HG02798 (cell line): ENCODE measurements at regions not wholly inside any gene's neighbourhood (a gene's known extent, or its start where the extent isn't known, plus 50 kb on each side); places are given as distances from the start of the nearest gene placed in this dataset.

Experiments
- ATAC-seq: cut with Tn5 transposase; IDR thresholded peaks from one replicate; pipeline ENCODE4 v1.9.1; 2021; ENCODE audit warnings: mild to moderate bottlenecking; ENCODE audit not compliant: unreplicated experiment, poor library complexity

DNA sequence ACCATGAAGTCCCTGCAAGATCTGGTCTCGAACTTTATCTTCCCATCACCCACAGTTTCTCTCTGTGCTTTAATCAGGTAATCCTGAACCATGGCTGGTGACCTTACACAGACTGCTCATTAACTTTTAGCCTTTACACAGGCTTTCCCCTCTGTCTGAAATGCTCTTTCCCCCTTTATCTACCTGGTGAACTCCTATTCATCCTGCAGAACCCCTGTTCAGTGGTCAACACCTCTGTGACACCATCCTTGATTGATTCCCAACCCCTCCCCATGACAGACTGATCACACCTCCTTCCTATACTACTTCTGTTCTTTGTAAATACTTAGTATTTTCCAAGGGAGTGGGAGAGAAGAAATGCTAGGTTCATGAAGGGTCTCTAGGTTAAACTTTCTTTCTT is 254.0 kb downstream of the RPS24 start:
- no peak for ATAC-seq

DNA sequence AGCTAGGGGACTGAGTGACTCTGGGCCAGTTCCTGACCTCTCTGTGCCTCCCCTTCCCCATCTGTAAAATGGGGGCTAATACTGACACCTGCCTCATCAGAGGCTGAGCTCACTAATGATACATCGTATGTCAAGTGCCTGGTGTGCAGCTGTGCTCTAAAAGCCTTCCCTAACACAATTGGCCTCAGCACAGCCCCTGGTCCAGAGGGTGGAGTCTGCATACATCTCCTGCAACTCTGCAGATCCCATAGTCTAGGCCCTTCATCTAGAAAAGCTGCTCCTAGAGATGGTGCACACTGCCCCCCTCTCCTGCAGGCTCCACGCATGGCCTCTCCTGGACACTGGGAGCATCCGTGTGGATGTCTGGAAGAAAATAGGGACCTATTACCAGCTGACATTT is 255.0 kb downstream of the RPS24 start:
- ATAC-seq = no peak

DNA sequence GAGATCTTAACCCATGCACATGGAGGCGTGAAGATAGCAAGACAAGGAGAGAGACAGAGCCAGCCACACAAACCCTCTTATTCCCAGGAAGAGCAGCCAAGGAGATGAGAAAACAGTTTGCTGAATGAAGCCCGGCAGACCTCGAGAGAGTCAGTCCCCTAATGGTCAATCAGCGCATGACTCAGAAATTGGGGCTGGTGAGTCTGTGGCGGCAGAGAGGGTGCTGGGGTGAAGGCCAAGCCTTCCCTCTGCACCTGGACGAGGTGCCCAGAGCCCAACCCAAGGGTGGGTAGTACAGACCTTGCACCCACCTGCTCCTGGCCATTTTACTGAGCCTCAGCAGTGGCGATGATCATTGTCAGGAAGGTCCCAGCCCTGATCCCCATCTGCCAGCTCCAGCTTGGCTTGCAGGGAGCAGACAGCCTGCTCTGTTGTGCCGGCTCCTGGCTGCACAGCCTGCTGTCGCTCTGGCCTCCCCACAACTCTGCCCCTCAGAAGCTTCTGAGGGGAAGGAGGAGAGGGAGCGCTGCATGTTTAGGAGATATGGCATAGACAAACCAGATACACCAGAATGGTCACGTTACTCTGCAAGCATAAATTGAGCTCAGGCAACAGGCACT is 256.6 kb downstream of the RPS24 start:
- ATAC-seq = no peak

DNA sequence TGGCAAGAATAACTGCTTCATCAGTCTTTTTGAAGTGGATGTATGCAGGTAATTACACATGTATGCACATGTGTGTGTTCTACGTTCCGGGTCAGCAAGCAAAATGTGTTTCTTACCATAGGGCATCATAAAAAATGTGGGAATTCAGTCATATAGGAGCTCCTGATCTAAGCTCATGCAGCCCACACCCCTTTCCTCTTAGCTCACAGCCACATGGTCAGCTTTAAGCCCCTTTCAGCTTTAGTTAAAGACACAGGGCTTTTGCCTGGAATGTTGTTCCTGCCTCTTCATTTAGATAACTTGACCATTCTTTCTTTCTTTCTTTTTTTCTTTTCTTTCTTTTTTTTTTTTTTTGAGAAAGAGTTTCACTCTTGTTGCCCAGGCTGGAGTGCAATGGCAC is 258.1 kb downstream of the RPS24 start:
- no peak for ATAC-seq

DNA sequence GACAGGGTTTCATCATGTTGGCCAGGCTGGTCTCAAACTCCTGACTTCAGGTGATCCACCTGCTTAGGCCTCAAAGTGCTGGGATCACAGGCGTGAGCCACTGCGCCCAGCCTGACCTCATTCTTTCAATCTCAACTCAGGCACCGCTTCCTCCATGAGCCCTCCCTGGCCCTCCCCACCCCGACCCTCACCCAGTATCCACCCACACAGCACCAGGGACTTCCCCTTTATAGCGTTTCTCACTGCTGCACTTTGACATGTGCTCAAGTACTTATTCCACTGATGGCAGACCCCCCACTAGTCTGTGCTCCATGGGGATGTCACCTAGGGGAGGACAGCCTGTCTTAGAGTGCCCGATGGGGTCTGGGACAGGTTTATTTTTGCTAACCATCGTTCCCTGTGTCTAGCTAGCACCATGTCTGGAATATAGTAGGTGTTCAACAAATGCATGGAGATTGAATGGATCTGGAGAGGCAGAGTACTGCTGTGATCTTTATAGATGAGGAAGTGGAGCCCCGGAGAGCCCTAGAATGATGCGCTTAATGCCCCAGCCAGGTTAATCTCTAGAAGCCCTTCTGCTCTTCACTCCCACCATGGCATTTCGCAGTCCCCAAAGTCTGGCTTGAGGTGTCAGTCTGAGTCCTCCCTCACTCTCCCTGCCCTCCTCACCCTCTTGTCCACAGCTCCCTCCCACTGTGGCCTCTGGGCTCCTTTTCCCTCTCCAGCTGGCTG is 258.8 kb downstream of the RPS24 start:
- ATAC-seq = no peak

DNA sequence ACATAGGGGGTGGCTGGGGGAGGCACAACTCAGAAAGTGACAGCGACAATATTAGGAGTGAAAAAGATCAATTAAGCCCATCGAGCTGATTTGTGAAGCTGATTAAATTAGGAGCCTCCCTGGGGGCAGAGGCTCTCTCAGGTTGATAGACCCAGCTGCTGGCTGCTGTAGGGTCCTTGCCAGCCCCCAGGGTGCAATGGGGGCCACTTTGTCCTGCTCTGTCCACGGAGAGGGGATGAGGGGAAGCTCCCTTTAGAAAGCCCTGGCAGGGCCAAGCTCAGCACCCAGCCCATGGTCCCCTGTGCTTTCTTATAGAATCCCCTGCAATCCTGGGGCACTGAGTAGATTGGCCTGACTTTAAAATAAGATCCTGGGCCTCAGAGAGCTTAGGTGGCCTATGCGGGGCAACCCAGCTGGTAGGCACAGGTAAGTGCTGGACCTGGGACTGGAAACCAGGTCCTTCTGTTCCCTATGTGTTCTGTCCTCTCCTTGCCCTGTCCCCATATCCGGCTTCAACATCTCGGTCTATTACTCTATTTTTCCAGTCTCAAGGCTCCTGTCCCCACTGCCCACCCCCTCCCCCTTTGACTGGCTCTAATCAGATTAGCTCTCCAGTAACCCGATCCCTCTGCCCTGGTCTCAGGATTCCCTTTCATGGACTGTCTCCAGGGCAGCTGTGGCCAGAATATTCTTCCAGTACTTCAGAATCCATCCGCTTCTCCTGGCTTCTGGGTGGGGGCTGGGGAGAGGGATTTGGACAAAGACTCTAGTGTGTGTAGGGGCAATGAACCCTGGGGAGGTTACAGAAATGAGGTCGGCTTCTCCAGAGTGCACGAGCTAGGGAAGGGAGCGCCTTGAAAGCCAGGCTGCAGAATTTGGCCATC is 259.6 kb downstream of the RPS24 start:
- no peak for ATAC-seq

DNA sequence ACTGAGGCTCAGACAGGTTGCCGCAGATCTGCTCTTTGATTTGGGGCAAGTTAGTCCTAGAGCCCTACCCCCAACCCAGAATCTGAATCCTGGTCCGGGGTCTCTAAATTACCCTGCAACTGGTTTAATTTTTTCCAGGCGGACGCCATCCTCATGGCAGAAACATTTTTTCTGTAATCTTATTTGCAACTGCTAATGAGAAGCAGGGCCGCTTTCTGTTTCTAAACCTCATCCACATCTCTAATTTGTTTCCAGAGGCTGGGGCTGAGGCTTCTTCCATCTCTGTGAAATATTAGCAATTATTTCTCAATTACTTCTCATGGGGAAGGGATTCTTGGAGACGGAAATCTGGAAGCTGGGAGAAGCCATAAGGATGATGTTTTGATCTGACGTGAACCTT is 261.6 kb downstream of the RPS24 start:
- no peak for ATAC-seq

DNA sequence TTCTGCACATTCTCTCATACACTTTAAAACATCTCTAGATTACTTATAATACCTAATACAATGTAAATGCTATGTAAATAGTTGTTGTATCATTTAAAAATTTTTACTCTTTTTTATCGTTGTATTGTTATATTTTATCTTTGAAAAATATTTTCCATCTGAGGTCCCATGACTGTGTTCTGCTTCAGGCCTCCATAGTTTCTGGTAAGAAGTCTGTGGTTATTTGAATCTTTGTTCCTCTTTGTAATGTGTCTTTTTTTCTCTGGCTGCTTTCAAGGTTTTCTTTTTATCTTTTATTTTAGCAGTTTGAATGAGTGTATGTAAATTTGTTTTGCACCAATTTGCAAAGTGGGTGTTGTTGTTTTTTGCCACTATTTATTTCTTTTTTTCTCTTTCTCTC is 263.1 kb downstream of the RPS24 start:
- ATAC-seq = no peak

DNA sequence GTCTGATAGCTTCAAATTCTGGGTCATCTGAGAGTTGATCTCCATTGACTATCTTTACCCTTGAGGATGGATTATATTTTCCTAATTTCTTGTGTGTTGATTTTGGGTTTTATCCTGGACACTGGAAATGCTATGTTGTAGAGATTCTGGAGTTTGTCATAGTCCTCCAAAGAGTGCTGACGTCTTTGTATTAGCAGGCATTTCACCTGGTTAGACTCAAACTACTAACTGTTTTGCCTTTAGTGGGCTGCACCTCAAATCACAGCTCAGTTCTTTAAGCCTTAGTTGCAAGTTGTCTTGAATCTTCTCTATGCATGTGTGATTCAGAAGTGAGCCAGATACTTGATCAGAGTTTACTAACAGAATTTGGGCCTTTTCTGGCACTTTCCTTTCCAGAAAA is 264.3 kb downstream of the RPS24 start:
- no peak for ATAC-seq

DNA sequence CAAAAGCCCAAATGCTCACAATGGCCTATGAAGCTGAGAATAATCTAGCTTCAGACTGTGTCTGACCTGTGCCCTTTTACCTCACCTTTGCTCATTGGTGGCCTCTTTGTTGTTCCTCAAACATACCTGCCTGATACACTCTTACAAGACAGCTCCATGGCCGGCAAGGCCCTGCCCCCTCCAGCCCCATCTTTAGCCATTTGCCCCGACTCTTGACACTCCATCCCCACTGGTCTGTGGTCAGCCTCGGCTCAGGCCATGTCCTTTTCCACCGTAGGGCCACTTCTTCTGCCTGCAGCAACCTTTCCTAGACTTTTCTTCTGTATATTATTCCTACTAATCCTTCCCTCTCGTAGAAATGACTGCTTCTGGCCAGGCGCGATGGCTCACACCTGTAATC is 265.2 kb downstream of the RPS24 start:
- no peak for ATAC-seq

DNA sequence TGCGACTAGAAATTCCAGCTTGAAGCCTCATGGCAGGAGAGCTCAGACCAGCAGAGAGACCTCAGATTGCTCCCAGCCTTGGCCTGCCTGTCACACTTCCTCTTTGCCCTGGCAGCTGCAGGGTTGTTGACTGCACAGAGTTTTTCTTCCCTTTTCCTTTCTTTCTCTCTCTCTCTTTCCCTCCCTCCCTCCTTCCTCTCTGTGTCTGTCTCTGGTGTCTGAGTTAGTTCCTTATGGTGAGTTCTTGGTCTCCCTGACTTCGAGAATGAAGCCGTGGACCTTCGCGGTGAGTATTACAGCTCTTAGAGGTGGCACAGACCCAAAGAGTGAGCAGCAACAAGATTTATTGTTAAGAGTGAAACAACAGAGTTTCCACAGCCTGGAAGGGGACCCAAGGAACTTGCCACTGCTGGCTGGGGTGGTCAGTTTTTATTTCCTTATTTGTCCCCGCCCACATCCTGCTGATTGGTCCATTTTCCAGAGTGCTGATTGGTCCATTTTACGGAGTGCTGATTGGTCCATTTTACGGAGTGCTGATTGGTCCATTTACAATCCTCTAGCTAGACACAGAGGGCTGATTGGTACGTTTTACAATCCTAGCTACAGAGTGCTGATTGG is 266.3 kb downstream of the RPS24 start:
- ATAC-seq = no peak

DNA sequence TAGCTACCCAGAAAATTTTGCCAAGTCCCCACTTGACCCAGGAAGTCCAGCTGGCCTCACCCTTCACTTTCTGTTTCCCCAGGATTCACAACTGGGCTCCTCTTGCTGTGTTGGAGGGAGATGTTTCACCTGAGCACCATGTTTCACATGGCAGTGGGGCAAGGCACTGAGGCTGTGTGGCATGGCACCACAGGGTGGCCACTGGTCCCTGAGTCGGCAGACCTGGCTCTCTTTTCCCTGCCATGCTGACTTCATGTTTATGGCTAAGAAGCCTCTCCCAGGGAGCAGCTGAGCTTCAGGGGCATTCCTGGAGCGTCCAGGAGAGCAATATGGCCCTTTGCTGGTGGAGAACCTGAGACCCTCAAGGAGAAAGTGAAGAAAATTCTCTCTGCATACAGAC is 266.9 kb downstream of the RPS24 start:
- no peak for ATAC-seq

DNA sequence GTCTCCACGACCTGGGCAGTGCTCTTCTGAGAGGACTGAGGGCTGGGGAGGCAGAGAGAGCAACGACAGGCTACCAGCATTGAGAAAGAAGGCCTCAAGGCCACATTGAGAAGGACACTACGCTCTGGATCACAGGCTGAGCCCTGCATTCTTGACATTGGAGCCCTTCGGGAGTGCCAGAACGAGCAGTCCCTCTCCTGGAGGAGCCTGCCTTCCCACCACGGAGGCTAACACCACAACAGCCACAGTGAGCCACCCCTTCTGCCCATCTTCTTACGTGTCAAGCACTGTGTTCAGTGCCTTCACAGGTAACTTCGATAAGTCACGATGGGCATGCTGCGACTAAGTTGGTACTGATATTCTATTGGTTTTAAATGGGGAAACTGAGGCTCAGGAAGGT is 267.8 kb downstream of the RPS24 start:
- no peak for ATAC-seq

DNA sequence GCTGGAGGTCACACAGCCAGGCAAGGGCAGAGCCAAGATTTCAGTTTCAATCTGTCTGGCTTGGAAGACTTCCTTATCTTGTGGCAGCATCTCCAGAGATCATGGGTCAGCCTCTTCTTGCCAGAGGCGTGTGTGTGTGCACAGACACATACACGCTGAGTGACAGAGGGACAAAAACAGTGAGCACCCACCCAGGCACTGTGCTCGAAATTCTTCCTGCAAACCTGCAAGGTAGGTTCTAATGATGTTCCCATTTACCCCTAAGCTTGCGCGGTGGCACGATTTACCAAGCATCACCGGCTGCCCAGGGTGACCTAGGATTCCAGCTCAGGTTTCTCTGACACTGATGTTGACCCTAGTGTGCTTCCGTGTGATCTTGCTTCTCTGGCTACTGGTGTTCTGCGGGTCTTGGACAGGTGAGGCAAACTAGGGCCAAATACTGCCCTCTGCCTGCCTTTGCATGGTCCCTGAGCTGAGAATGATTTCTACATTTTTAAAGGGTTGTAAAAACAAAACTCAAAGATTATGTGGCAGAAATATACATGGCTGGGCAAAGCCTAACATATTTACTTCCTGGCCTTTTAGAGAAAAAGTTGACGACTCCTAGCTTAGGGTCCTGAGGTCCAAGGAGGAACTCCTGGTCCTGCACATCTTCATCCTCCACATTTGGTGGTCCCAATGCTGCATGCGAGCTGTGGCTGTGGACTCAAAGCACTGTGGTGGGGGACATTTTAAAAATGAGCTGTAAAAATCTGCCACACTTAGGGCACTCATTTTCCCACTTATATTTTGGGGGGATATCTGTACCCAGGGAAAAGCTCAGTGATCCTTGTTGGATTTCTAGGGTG is 268.5 kb downstream of the RPS24 start:
- ATAC-seq = no peak

DNA sequence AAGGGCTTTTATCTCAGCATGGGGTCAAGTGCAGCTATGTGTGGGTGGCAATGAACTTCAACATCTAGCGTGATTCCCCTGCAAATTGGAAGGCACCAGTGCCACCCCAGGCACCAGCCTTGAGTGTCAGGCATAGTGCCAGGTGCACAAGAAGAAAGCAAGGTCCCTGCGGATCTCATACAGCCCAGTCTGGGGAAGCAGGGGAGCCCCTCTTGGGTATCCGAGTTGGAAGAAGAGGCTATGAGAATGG is 269.0 kb downstream of the RPS24 start:
- ATAC-seq = no peak

DNA sequence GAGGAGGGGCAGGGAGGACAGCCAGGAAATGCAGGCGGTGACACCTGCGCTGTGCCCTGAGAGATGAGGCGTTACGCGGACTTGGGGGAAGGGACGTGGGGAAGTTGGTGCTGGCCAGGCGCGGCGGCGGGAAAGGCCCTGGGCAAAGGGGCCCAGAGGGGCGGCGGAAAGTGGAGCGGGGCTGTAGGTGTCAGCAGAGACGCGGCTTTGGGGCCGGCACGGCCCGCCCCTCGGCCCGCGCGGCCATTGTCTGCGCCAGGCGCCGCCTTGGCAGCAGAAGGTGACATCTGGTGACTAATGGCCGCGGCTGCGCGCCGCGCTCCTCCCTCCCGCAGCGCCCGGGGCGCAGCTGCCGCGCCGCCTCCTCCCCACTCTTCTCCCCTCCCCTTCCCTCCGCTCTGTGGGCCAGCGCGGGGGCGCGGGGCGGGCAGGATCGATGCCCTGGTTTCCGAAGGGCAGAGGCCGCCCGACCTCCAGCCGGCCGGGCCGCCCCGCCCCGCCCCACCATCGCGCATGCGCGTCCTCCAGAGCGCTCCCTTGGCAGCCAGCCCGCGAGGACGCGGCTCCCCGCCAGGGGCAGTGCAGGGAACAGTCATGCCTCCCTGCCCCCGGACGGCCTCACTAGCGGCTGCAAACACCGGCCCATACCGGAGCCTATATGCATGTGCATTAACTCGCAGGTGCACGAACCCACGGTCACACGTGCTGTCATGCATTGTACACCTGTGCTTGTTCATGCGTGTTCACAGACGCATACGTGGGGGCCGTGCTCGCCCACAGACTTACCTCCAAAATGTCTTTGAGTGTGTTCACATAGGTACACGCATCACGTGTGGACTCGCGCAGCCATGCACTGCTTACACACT is 269.6 kb downstream of the RPS24 start:
- peak; percentile 93 for ATAC-seq

DNA sequence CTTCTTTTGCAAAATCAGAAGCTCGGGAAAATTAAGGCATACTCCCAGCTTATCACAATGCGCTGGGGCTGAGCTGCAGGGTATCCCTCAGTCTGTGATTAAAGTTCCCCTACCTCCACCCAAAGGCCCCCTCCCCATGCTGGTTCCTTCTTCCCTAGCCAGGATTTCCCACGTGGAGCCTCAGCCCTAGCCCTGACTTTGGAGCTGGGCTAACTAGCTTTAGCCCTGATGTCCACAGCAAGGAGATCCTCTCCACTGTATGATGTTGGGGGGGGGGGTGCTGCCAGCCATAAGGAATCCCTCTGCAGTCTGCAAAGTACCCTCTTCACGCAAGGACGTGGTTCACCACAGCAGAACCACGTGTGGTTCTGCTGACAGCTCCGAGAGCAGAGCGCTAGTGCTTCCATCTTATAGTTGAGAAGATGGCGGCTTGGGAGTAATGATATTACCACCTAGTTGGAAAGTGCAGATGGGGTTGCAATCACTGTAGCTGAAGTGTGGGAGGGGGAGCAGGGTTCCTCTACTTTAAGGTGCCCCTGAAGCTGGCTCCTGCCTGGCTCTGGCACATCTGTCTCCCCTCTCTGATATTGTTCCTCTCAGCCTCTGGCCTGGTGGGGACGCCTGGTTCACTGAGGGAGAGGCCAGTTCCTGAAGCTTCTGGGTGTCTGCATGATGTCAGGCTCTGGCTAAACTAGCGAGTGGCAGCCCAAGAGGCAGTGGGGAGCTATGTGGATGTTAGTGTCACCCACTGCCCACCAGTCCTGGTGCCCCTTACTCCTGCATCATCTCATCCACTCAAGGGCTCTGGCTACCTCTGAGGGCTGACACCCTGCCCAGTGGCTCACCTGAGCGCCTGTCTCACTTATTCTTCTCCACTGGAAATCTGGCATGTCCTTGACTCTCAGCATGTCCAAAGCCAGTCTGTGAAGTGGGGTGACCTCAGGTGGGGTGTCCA is 270.7 kb downstream of the RPS24 start:
- ATAC-seq = no peak

DNA sequence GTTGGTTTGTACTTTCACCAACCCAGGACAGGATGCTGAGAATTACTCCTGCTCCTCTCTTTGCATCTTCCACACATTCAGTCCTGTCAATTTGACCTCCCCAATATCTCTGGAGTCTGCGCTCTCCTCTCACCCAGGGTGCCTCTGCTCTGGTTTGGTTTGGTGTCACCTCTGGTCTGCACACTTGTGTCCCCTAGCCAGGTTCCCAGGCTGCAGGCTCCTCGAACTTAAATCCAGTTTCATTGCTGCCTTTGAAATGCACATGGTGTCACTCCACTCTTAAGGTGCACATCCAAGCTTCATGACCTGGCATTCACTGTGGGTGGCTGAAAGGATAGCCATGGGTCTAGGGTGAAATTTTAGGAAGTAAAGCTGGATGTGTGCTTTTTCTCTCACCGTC is 271.6 kb downstream of the RPS24 start:
- no peak for ATAC-seq
